Neural cell (in vitro differentiated cells): ENCODE measurements at regions not wholly inside any gene's neighbourhood (a gene's known extent, or its start where the extent isn't known, plus 50 kb on each side); places are given as distances from the start of the nearest gene placed in this dataset.

Source experiments
- CTCF ChIP-seq: fragments of 450-650 bp; IDR thresholded peaks from 2 replicates; pipeline ENCODE4 v1.5.1; 2014; ENCODE audit warnings: antibody characterized with exemption, mild to moderate bottlenecking, moderate library complexity; ENCODE audit not compliant: poor library complexity, severe bottlenecking
- EP300 ChIP-seq: fragments of 450-650 bp; conservative IDR thresholded peaks from 2 replicates; pipeline ENCODE4 v1.6.1; 2014; ENCODE audit warnings: antibody characterized with exemption, mild to moderate bottlenecking, moderate library complexity; ENCODE audit not compliant: poor library complexity, severe bottlenecking
- EZH2 ChIP-seq: fragments of 200-600, 300-800 bp; shearing (Covaris generic), sonication (generic); IDR thresholded peaks from 2 replicates; pipeline ENCODE4 v1.6.1; 2014; ENCODE audit warnings: antibody characterized with exemption, low read length, borderline replicate concordance, mild to moderate bottlenecking; ENCODE audit not compliant: insufficient read depth, poor library complexity, severe bottlenecking
- MXI1 ChIP-seq: fragments of 450-650 bp; conservative IDR thresholded peaks from 2 replicates; pipeline ENCODE4 v1.6.1; 2014; ENCODE audit warnings: antibody characterized with exemption, mild to moderate bottlenecking; ENCODE audit not compliant: poor library complexity, severe bottlenecking
- POLR2AphosphoS5 ChIP-seq: IDR thresholded peaks from 2 replicates; pipeline ENCODE4 v1.6.1; 2012
- RAD21 ChIP-seq: fragments of 450-650 bp; conservative IDR thresholded peaks from 2 replicates; pipeline ENCODE4 v1.6.1; 2014; ENCODE audit warnings: antibody characterized with exemption, mild to moderate bottlenecking, moderate library complexity
- REST ChIP-seq: IDR thresholded peaks from 2 replicates; pipeline ENCODE4 v1.6.1; 2012; ENCODE audit warnings: borderline replicate concordance
- SMC3 ChIP-seq: fragments of 450-650 bp; conservative IDR thresholded peaks from 2 replicates; pipeline ENCODE4 v1.6.1; 2014; ENCODE audit warnings: antibody characterized with exemption, mild to moderate bottlenecking, moderate library complexity; ENCODE audit not compliant: poor library complexity
- TAF1 ChIP-seq: IDR thresholded peaks from 2 replicates; pipeline ENCODE4 v1.6.1; 2012; ENCODE audit warnings: low read depth

GRCh38 chr1:14065486-14065885 is 365.5 kb downstream of the PRDM2 start:
- TF ChIP-seq CTCF (no peak), POLR2AphosphoS5 (no peak), EZH2 (no peak), REST (no peak), TAF1 (no peak), MXI1 (no peak), EP300 (no peak), RAD21 (no peak), SMC3 (no peak)
